DND-41 (cell line): ENCODE measurements at regions not wholly inside any gene's neighbourhood (a gene's known extent, or its start where the extent isn't known, plus 50 kb on each side); places are given as distances from the start of the nearest gene placed in this dataset.

ENCODE experiments used
- ATAC-seq: fragments of 200-7000 bp; cut with Tn5 transposase; 3 replicates; pipeline ENCODE4 v1.9.1; 2021; ENCODE audit warnings: low read depth; ENCODE audit not compliant: insufficient read depth
- DNase-seq: peaks from one replicate; pipeline ENCODE4 v3.0.0-alpha.2; 2020
- H2AFZ ChIP-seq: 2 replicates; pipeline ENCODE4 v1.6.0; 2012; ENCODE audit warnings: low read depth, low read length
- H3K27ac ChIP-seq: 2 replicates; pipeline ENCODE4 v1.5.1; 2012; ENCODE audit warnings: low read length, inconsistent platforms
- H3K27me3 ChIP-seq: fragments of 200-600 bp; sonication (generic); 2 replicates; pipeline ENCODE4 v1.6.0; 2012; ENCODE audit warnings: low read length, mild to moderate bottlenecking, inconsistent platforms; ENCODE audit not compliant: insufficient read depth, poor library complexity
- H3K36me3 ChIP-seq: 2 replicates; pipeline ENCODE4 v1.5.1; 2012; ENCODE audit warnings: low read length, inconsistent platforms; ENCODE audit not compliant: insufficient read depth
- H3K4me1 ChIP-seq: 2 replicates; pipeline ENCODE4 v1.5.1; 2012; ENCODE audit warnings: mild to moderate bottlenecking, low read length; ENCODE audit not compliant: insufficient read depth
- H3K4me2 ChIP-seq: 2 replicates; pipeline ENCODE4 v1.6.0; 2012; ENCODE audit warnings: mild to moderate bottlenecking, moderate library complexity, low read length, inconsistent platforms; ENCODE audit not compliant: insufficient read depth
- H3K4me3 ChIP-seq, 2 experiments: fragments of 200-600 bp in 1 of 2; shearing (Covaris generic) in 1 of 2; 2 replicates each; pipeline ENCODE4 v1.5.1; 2012 to 2016; ENCODE audit warnings: inconsistent platforms in 2 of 2, low read length in 2 of 2, mild to moderate bottlenecking in 2 of 2, low read depth in 1 of 2, moderate library complexity in 1 of 2
- H3K79me2 ChIP-seq: 2 replicates; pipeline ENCODE4 v1.6.0; 2012; ENCODE audit warnings: low read length, inconsistent platforms; ENCODE audit not compliant: insufficient read depth
- H3K9ac ChIP-seq: 2 replicates; pipeline ENCODE4 v1.6.0; 2012; ENCODE audit warnings: low read depth, mild to moderate bottlenecking, inconsistent platforms, low read length, moderate library complexity
- H3K9me3 ChIP-seq: 2 replicates; pipeline ENCODE4 v1.5.1; 2012; ENCODE audit warnings: low read length, moderate library complexity, mild to moderate bottlenecking, inconsistent platforms; ENCODE audit not compliant: insufficient read depth, severe bottlenecking
- H4K20me1 ChIP-seq: 2 replicates; pipeline ENCODE4 v1.6.0; 2012; ENCODE audit warnings: low read length; ENCODE audit not compliant: insufficient read depth
- CTCF ChIP-seq: IDR thresholded peaks from 2 replicates; pipeline ENCODE4 v1.5.1; 2012; ENCODE audit warnings: borderline replicate concordance, low read length, moderate library complexity, mild to moderate bottlenecking; ENCODE audit not compliant: poor library complexity, severe bottlenecking; ENCODE audit errors: extremely low read depth
- EZH2 ChIP-seq: IDR thresholded peaks from 3 replicates; pipeline ENCODE4 v1.6.1; 2012; ENCODE audit warnings: borderline replicate concordance, low read depth, mild to moderate bottlenecking, moderate library complexity, low read length, inconsistent platforms; ENCODE audit not compliant: severe bottlenecking

- Histone ChIP-seq H3K9ac (no peak overlapping the region), H3K9me3 (no peaks in the 10 kb centered on the region), H3K27ac (no peak overlapping the region), H3K4me2 (no peak overlapping the region), H3K4me1 (no peaks in the 10 kb centered on the region), H3K36me3 (no peaks in the 10 kb centered on the region), H3K79me2 (no peaks in the 10 kb centered on the region), H4K20me1 (no peaks in the 10 kb centered on the region), H3K27me3 (no peaks in the 10 kb centered on the region), H3K4me3 (no peak overlapping the region), H2AFZ (no peak overlapping the region)
- DNase-seq, result no peak
- TF ChIP-seq CTCF (no peak), EZH2 (no peak)
- ATAC-seq, result no peak
Measured at GRCh38 chr13:80783926-80784565, 443.1 kb upstream of the SPRY2 start.

- Histone ChIP-seq H3K27ac (no peak overlapping the region), H3K9me3 (no peaks in the 10 kb centered on the region), H3K36me3 (no peaks in the 10 kb centered on the region), H3K4me3 (no peak overlapping the region), H3K9ac (no peak overlapping the region), H2AFZ (no peak overlapping the region), H3K79me2 (no peaks in the 10 kb centered on the region), H3K4me1 (no peaks in the 10 kb centered on the region), H4K20me1 (no peaks in the 10 kb centered on the region), H3K4me2 (no peak overlapping the region), H3K27me3 (no peaks in the 10 kb centered on the region)
- TF ChIP-seq CTCF (no peak), EZH2 (no peak)
- DNase-seq (no peak), ATAC-seq (no peak)
Measured at GRCh38 chr13:80782441-80782840, 441.5 kb upstream of the SPRY2 start.

- Histone ChIP-seq H3K27ac (no peak overlapping the region), H3K4me2 (no peak overlapping the region), H3K4me1 (no peaks in the 10 kb centered on the region), H3K79me2 (no peaks in the 10 kb centered on the region), H3K36me3 (no peaks in the 10 kb centered on the region), H3K4me3 (no peak overlapping the region), H4K20me1 (no peaks in the 10 kb centered on the region), H3K9me3 (no peaks in the 10 kb centered on the region), H3K9ac (no peak overlapping the region), H3K27me3 (no peaks in the 10 kb centered on the region), H2AFZ (no peak overlapping the region)
- DNase-seq (no peak), ATAC-seq (no peak)
- TF ChIP-seq EZH2 (no peak), CTCF (no peak)
Measured at GRCh38 chr13:80778297-80778696, 437.4 kb upstream of the SPRY2 start.
